ENCODE measurements at regions not wholly inside any gene's neighbourhood (a gene's known extent, or its start where the extent isn't known, plus 50 kb on each side); places are given as distances from the start of the nearest gene placed in this dataset.

- H3K27me3 Mint-ChIP-seq = no peaks in the 10 kb centered on the region
- no peaks in the 10 kb centered on the region for H3K36me3 Mint-ChIP-seq
- no peak overlapping the region for H3K4me3 Mint-ChIP-seq
- peaks cover 5% of the 10 kb centered on the region for H3K9me3 Mint-ChIP-seq
- CTCF ChIA-PET = no interaction called here
- DNase-seq = no peak
- H3K4me1 Mint-ChIP-seq = no peaks in the 10 kb centered on the region
- H3K27ac Mint-ChIP-seq = no peak overlapping the region
These were observed 531.6 kb upstream of the KLF4 start for GRCh38 chr9:108021096-108021710.

- H3K4me3 Mint-ChIP-seq = no peak overlapping the region
- no peak overlapping the region for H3K27ac Mint-ChIP-seq
- no peak for DNase-seq
- no peaks in the 10 kb centered on the region for H3K36me3 Mint-ChIP-seq
- CTCF ChIA-PET = no interaction called here
- H3K9me3 Mint-ChIP-seq = peaks cover 7% of the 10 kb centered on the region
- no peaks in the 10 kb centered on the region for H3K4me1 Mint-ChIP-seq
- no peaks in the 10 kb centered on the region for H3K27me3 Mint-ChIP-seq
These were observed 530.3 kb upstream of the KLF4 start for GRCh38 chr9:108019821-108020220.

GRCh38 chr9:108017671-108018070 is 528.1 kb upstream of the KLF4 start:
- no peaks in the 10 kb centered on the region for H3K4me1 Mint-ChIP-seq
- DNase-seq = no peak
- CTCF ChIA-PET = no interaction called here
- H3K27ac Mint-ChIP-seq = no peak overlapping the region
- no peak overlapping the region for H3K4me3 Mint-ChIP-seq
- H3K36me3 Mint-ChIP-seq = no peaks in the 10 kb centered on the region
- H3K9me3 Mint-ChIP-seq = peaks cover 8% of the 10 kb centered on the region
- no peaks in the 10 kb centered on the region for H3K27me3 Mint-ChIP-seq

- Mint-ChIP-seq H3K27me3 (no peaks in the 10 kb centered on the region), H3K4me3 (no peak overlapping the region), H3K4me1 (no peaks in the 10 kb centered on the region), H3K36me3 (no peaks in the 10 kb centered on the region), H3K9me3 (peaks cover 8% of the 10 kb centered on the region), H3K27ac (no peak overlapping the region)
- CTCF ChIA-PET = no interaction called here
- no peak for DNase-seq
These were observed 526.9 kb upstream of the KLF4 start for GRCh38 chr9:108016446-108016845.

GRCh38 chr9:108015690-108016089 is 526.1 kb upstream of the KLF4 start:
- H3K4me1 Mint-ChIP-seq = no peaks in the 10 kb centered on the region
- CTCF ChIA-PET = no interaction called here

GRCh38 chr9:108014353-108014752 is 524.8 kb upstream of the KLF4 start:
- Mint-ChIP-seq H3K4me1 (no peaks in the 10 kb centered on the region), H3K36me3 (no peaks in the 10 kb centered on the region), H3K9me3 (peaks cover 8% of the 10 kb centered on the region), H3K27ac (no peak overlapping the region), H3K4me3 (no peak overlapping the region), H3K27me3 (no peaks in the 10 kb centered on the region)
- no peak for DNase-seq
- CTCF ChIA-PET = no interaction called here

More at GRCh38 chr9:108015690-108016089, 526.1 kb upstream of the KLF4 start:
- peaks cover 8% of the 10 kb centered on the region for H3K9me3 Mint-ChIP-seq
- H3K4me3 Mint-ChIP-seq = no peak overlapping the region
- no peaks in the 10 kb centered on the region for H3K27me3 Mint-ChIP-seq
- DNase-seq = no peak
- no peaks in the 10 kb centered on the region for H3K36me3 Mint-ChIP-seq
- H3K27ac Mint-ChIP-seq = no peak overlapping the region

GRCh38 chr9:108012886-108013665 is 523.5 kb upstream of the KLF4 start:
- H3K36me3 Mint-ChIP-seq = no peaks in the 10 kb centered on the region
- peaks cover 3% of the 10 kb centered on the region for H3K9me3 Mint-ChIP-seq
- no peak overlapping the region for H3K27ac Mint-ChIP-seq
- no peaks in the 10 kb centered on the region for H3K27me3 Mint-ChIP-seq
- CTCF ChIA-PET = no interaction called here
- no peaks in the 10 kb centered on the region for H3K4me1 Mint-ChIP-seq
- no peak overlapping the region for H3K4me3 Mint-ChIP-seq
- DNase-seq = no peak

GRCh38 chr9:108012405-108012804 is 522.8 kb upstream of the KLF4 start:
- Mint-ChIP-seq H3K27ac (no peak overlapping the region), H3K36me3 (no peaks in the 10 kb centered on the region)
- CTCF ChIA-PET = no interaction called here

GRCh38 chr9:108003526-108003925 is 514.0 kb upstream of the KLF4 start:
- no peaks in the 10 kb centered on the region for H3K36me3 Mint-ChIP-seq
- no peaks in the 10 kb centered on the region for H3K27me3 Mint-ChIP-seq
- no peak overlapping the region for H3K4me3 Mint-ChIP-seq
- H3K9me3 Mint-ChIP-seq = no peaks in the 10 kb centered on the region
- H3K27ac Mint-ChIP-seq = no peak overlapping the region
- CTCF ChIA-PET = interaction anchor here (0.8 kb wide), 1 partner anchor 43 kb away, joined by 4 read pairs; no protein-coding TSS in a partner anchor
- DNase-seq = no peak
- no peaks in the 10 kb centered on the region for H3K4me1 Mint-ChIP-seq

More at GRCh38 chr9:108012405-108012804, 522.8 kb upstream of the KLF4 start:
- DNase-seq = no peak
- Mint-ChIP-seq H3K27me3 (no peaks in the 10 kb centered on the region), H3K4me3 (no peak overlapping the region), H3K9me3 (peaks cover 3% of the 10 kb centered on the region), H3K4me1 (no peaks in the 10 kb centered on the region)

GRCh38 chr9:108002371-108002956 is 512.9 kb upstream of the KLF4 start:
- no peaks in the 10 kb centered on the region for H3K27me3 Mint-ChIP-seq
- H3K36me3 Mint-ChIP-seq = no peaks in the 10 kb centered on the region
- CTCF ChIA-PET = no interaction called here
- H3K4me3 Mint-ChIP-seq = no peak overlapping the region
- H3K4me1 Mint-ChIP-seq = no peaks in the 10 kb centered on the region
- H3K9me3 Mint-ChIP-seq = no peaks in the 10 kb centered on the region
- no peak for DNase-seq
- H3K27ac Mint-ChIP-seq = no peak overlapping the region

GRCh38 chr9:108001237-108001636 is 511.7 kb upstream of the KLF4 start:
- Mint-ChIP-seq H3K27ac (no peak overlapping the region), H3K27me3 (no peaks in the 10 kb centered on the region), H3K4me1 (no peaks in the 10 kb centered on the region), H3K36me3 (no peaks in the 10 kb centered on the region), H3K9me3 (no peaks in the 10 kb centered on the region), H3K4me3 (no peak overlapping the region)
- CTCF ChIA-PET = no interaction called here
- no peak for DNase-seq

GRCh38 chr9:107999890-108000289 is 510.3 kb upstream of the KLF4 start:
- Mint-ChIP-seq H3K36me3 (no peaks in the 10 kb centered on the region), H3K4me3 (no peak overlapping the region), H3K9me3 (peaks cover 3% of the 10 kb centered on the region), H3K27ac (no peak overlapping the region), H3K27me3 (no peaks in the 10 kb centered on the region), H3K4me1 (no peaks in the 10 kb centered on the region)
- no peak for DNase-seq
- CTCF ChIA-PET = no interaction called here

GRCh38 chr9:107999011-107999410 is 509.4 kb upstream of the KLF4 start:
- CTCF ChIA-PET = no interaction called here
- no peak overlapping the region for H3K27ac Mint-ChIP-seq
- no peaks in the 10 kb centered on the region for H3K36me3 Mint-ChIP-seq
- H3K4me3 Mint-ChIP-seq = no peak overlapping the region
- H3K27me3 Mint-ChIP-seq = no peaks in the 10 kb centered on the region
- no peaks in the 10 kb centered on the region for H3K4me1 Mint-ChIP-seq
- H3K9me3 Mint-ChIP-seq = peaks cover 3% of the 10 kb centered on the region
- no peak for DNase-seq

- Mint-ChIP-seq H3K4me3 (no peak overlapping the region), H3K27me3 (no peaks in the 10 kb centered on the region), H3K27ac (no peak overlapping the region), H3K36me3 (no peaks in the 10 kb centered on the region), H3K9me3 (peaks cover 3% of the 10 kb centered on the region), H3K4me1 (no peaks in the 10 kb centered on the region)
- CTCF ChIA-PET = no interaction called here
- no peak for DNase-seq
These were observed 505.1 kb upstream of the KLF4 start for GRCh38 chr9:107994648-107995047.

GRCh38 chr9:107992271-107992670 is 502.7 kb upstream of the KLF4 start:
- H3K4me1 Mint-ChIP-seq = no peaks in the 10 kb centered on the region
- peaks cover 3% of the 10 kb centered on the region for H3K9me3 Mint-ChIP-seq
- no peak overlapping the region for H3K4me3 Mint-ChIP-seq
- CTCF ChIA-PET = no interaction called here
- DNase-seq = no peak
- H3K36me3 Mint-ChIP-seq = no peaks in the 10 kb centered on the region
- H3K27ac Mint-ChIP-seq = no peak overlapping the region
- H3K27me3 Mint-ChIP-seq = no peaks in the 10 kb centered on the region
